LoVo (cell line): ENCODE measurements at regions not wholly inside any gene's neighbourhood (a gene's known extent, or its start where the extent isn't known, plus 50 kb on each side); places are given as distances from the start of the nearest gene placed in this dataset.
A peak's percentile ranks its signal among the peaks of the same experiment; 100 is the strongest.
"Not testable (repeated sequence)": the region's sequence is repeated elsewhere in the genome, so short reads cannot be mapped to it uniquely, and the experiment has no call there.

Source experiments
- DNase-seq: peaks from one replicate; pipeline ENCODE4 v3.0.0-alpha.2; 2016; ENCODE audit warnings: low spot score

DNA sequence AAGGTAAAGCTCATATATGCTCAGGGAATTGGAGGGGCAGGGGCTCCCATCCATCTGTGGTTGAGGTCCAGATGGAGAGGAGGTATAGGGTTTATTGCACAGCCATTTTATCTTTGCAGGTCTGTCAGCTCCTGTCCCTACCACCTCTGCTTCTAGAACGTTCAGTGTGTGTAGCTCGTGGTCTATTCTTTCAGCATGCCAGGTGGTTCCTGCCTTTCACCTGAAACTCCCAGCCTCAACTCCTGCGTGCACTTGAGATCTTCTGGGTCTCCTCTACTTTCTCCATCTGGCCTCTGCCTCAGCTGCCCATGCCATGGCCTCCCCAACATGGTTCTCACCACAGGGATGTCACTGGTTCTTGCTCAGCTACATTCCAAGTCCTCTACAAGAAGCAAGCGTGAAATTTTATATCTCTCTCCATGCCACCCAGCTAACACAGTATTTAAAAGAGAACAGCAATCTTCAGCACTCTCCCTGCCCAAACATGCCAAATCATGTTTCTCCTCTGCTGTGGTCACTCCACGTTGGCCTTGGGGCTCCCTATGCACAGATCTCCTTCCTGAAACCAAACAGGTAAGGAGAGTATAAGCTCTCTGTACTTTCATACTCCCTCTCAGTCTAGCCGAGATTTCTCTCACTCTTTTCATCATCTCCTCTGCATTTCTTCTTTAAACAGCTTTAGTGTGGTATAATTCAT lies 157.8 kb upstream of the TRPC6 start:
- no peak for DNase-seq

DNA sequence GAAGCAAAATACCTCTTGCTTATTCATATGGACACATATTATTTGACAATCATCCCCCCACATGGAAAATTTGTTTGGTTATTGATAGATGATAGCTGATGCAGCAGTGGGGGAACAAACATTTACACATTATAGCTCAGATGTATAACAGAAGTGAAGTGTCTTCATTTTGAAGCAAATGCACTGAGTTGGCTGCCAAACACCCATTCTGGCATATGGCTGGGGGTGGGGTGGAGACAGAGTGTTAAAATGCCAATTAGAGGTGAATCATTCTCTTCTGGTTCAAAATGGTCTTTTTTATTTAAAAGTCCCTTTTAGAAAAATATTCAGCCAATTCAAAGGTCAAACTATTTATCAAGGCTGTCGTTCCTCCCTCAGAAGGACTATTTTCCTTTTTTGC lies 157.3 kb upstream of the TRPC6 start:
- DNase-seq = no peak

DNA sequence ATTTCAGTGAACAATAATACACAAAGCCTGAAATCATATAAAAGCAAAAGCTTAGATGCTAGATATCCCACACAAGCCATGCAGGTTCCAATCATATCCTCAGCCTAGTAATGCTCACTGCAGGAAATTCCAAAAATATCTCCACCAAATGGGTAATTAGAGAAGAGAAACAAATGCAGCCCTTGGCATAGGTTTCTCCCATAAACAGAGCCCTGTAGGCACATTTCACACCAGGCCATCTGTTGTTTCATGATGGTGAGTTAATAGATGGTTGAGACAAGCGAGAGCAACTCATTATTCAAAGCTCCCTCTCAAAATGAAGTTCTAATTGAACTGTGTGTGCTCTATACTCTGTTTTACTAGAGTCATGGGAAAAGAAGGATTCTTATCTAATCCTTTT lies 154.6 kb upstream of the TRPC6 start:
- DNase-seq = no peak

DNA sequence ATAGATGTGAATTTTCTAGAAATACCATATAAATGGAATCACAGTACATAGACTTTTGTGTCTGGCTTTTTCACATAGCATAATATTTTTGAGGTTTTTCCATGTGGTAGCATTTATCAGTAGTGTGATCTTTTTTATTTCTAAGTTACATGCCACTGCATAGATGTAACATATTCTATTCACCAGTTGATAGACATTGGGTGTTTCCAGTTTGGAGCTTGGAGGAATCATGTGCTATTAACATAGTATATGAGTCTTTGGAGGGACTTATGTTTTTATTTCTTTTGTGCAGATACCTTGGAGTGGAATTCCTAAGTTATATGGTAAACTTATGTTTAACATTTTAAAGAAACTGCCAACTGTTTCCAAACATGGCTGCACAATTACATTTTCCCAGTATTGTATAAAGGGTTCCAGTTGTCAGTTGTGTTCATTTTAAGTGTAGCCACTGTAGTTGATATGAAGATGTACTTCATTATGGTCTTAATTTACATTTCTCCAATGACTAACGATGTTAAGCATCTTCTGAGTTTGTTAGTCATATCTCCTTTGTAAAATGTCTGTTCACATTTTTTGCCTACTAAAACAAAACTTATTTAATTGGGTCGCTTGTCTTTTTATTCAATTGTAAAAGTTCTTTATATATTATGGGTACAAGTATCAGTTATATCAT lies 145.7 kb upstream of the TRPC6 start:
- DNase-seq = no peak

DNA sequence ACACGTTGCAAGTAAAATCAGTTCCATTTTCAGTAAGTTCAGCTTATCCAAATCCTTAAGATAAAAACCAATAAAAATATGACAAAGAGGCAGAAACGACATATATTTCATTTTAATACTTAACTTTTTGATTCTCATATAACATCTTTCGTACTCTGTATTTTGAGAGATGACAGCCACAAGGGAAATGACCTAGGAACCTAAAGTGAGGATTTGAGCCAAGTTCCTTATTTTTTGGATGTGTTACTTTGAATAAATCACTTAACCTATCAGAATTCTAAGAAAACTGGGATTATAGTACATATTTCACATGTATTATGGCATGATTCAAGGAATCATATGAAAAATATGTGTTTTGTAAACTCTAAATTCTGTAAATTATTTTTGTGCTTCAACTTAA lies 143.6 kb upstream of the TRPC6 start:
- no peak for DNase-seq

DNA sequence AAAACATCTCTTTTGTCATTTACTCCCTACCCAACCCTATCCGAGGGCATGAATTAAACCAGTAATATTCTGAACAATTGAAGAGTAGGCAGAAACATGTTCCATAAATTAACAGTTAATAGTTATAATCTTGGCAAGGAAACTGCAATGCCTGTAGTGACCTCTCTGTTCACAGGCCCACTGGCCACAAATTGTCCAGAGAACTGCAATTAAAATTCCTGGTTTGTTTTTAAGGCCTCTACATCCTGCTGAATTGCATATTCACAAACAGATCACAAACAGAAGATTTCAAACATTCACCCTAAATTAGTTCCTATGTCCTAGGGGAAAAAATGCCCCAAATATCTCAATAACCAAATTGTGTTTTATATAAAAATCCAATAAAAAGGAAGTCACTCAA lies 143.2 kb upstream of the TRPC6 start:
- no peak for DNase-seq

DNA sequence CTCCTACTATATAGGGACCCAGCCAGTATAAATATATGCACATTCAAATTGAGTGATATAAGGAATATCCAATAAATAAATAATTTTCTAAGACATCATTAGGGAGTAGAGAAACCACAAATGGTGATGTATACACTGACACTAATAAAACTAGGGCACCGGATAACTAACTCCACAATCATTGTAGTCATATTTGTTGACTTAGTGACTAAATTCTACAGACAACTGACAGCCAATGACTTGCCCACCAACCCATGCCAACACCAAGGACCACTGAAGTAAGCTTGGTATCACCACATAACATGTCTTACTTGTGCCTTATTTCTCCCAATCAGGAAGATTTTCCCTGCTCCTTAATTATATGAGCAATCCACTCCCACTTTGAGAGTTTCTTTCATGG lies 139.6 kb upstream of the TRPC6 start:
- DNase-seq = no peak

DNA sequence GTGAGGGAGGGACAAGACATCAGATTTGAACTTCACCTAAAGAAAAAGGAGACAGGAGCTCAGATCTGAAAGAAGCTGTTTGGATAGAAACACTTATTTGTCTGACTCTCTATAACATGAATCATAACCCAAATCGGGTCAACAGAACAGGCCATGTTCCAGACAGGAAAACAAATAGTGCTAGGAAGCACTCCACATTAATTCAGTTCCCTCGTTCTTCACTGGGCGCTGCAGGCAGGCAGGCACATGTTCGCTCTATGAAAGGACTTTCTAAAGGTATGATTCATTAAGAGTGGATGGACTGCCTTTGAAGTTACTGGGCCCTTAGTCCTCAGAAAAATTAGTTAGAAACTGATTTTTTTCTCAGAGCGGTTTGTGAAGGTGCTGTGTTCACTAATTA lies 137.5 kb upstream of the TRPC6 start:
- DNase-seq = no peak

DNA sequence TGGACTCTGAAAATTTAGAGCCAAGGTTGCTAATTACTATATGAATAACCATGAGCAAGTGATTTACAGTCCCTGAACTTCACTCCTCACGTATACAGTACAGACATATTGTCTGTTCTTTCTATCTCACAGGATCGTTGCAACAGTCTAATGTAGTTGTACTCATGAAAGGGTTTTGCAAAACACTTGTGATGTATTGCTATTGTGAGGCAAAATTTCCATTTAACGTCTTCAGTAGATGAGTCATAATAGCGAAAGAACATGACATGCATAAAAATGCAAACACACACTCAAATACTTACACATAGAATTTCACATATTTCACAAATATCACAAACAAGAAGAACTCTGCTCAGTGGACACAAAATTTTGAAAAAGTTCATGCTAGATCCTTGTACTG lies 134.6 kb upstream of the TRPC6 start:
- no peak for DNase-seq

DNA sequence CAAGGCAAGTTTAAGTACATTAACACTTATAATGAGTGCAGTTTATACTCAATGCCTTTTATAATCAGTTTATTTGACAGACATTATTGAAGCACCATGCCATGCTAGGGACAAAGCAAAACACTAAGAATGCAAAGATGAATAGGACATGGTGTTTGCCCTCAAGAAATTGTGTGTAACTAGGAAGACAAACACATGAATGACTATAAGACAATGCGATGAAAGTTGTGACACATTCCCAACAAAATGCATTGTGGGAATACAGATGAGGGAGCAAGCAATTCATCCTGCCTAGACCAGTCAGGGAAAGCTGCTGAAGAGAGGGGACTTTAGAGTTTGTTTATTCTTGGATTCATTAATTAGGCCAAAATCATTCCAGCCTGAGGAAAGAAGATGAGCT lies 133.8 kb upstream of the TRPC6 start:
- no peak for DNase-seq

DNA sequence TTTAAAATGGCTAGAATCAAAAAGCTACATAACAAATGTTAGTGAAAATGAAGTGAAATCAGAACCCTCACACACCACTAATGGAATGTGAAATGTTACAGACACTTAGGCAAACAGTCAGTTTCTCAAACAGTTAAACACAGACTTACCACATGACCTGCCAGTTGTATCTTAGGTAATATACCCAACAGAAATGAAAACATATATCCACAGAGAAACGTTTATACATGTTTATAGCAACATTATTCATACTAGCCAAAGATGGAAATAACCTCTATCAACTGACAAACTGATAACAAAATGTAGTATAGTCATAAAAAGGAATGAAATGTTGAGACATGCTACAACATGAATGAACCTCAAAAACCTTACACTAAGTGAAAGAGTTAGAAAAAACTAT lies 131.5 kb upstream of the TRPC6 start:
- DNase-seq = no peak

DNA sequence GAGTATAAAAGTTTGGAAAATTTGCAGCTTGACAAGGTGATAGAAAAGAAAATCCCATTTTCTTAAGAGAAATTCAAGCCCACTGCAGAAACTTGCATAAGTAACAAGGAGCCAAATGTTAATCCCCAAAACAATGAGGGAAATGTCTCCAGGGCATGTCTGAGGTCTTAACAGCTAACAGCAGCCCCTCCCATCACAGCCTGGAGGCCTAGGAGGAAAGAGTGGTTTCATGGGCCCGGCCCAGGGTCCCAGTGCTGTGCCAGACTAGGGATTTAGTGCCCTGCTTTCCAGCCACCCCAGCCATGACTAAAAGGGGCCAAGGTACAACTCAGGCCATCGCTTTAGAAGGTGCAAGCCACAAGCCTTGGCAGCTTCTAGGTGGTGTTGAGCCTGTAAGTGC lies 123.7 kb upstream of the TRPC6 start:
- DNase-seq = no peak

DNA sequence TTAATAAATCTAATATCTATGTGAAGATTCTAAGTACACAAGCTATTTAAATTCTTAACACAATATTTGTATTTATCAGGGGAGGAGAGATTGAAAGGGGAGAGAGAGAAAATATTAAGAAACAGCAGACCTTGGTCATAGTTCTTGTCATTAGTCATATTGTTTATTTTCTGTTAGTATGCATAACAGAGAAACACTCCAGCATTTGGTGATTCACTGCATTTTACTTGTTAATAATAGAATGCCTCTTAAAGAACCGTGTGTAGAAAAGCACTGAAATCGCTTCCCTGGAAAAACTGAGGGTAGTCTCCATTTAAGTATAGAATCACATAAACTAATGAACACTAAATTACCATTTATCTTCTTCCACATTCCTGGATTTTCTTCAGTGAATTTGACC lies 122.7 kb upstream of the TRPC6 start:
- no peak for DNase-seq

DNA sequence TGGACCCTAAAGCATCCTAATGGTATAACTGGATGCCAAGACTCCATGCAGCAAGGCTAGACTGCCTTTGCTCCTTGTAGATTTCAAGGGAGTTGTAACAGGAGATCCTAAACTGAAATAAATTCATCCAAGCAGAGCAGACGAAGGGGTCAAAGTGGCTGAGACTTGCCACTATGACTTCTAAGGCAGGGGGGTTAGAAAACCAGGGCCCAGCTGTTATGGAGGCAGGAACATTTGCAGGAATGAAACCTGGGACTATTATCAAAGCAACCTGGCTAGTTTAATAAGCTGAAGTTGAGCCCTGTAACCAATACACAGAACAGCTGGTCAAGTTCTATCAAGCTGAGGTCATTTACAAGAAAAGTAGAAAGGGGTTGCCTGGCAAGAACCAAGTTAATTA lies 122.2 kb upstream of the TRPC6 start:
- DNase-seq = no peak

DNA sequence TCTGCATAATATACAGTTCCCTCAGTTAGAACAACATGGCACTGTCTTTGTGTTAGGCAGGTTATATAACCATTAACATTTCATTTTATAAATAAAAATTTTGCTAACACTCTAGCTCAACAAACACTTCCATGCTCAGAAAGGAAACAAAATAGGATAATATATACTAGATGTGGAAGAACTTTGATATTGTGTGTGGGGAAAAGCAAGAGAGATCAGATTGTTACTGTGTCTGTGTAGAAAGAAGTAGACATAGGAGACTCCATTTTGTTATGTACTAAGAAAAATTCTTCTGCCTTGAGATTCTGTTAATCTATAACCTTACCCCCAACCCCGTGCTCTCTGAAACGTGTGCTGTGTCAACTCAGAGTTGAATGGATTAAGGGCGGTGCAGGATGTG lies 111.1 kb upstream of the TRPC6 start:
- not testable (repeated sequence) for DNase-seq

DNA sequence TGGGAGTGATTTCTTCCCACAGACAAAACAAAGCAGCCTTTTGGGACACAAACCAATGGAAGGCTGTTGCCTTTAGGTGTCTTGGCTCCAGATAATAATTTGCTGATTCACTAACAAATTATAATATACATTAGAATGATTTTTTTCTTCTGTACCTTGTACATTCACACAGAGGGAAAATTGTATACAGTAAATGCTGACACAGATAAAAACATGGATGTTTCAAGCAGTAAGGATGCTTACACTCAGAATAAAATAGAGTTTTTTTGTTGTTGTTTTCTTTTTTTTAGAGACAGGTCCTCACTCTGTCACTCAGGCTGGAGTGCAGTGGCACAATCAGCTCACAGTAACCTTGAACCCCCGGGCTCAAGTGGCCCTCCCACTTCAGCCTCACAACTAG lies 109.2 kb upstream of the TRPC6 start:
- DNase-seq = no peak

DNA sequence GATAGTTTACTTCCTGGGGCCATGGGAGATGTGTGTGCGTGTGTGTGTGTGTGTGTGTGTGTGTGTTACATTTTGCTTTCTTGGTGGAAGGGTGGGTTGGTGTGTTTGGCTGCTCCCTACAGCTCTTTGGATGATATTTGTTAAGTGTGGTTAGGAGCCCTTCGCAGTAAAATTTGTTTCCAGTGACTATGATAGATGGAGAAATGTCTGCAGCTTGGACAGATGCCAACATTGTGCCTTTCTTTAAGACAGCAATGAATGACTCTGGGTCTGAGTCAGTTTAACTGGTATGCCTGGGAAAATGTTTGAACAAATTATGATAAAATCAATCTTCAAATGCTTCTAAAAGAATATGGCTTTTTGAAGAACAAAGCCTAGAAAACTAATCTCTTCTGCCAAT lies 102.7 kb upstream of the TRPC6 start:
- DNase-seq = peak; percentile 38

DNA sequence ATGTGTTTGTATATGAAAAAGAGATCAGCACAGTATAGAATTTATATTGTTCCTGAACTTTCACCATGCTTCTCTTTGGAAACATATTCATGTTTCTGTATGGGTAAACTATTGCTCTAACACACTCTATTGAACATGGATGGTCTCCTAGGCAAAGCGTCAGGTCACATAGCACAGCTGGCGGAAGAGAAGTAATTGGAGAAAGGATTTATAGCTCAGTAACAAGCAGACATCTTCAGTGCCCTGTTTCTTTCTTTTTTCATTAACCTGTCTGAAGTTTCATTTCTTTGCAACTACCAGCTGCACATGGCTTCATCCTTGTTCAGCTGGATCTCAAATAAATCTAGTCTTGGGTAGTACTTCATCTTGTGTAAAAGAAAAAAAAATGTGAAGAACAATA lies 84.4 kb upstream of the TRPC6 start:
- no peak for DNase-seq

DNA sequence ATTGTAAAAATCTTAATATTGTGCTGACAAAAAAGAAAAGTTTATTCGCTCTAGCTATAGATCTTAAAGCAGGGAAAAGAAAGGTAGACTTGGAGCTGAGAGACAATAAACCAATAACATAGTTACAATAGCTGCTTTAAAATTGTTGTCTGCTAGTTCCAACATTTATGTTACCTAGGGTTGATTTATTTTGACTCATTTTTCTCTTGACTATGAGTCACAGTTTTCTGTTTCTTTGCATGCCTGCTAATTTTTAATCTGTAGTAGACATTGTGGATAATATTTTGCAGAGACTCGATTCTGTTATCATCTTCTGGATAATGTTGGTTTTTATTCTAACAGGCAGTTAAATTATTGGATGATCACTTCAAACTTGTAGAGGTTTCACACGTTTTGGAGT lies 83.1 kb upstream of the TRPC6 start:
- DNase-seq = no peak

DNA sequence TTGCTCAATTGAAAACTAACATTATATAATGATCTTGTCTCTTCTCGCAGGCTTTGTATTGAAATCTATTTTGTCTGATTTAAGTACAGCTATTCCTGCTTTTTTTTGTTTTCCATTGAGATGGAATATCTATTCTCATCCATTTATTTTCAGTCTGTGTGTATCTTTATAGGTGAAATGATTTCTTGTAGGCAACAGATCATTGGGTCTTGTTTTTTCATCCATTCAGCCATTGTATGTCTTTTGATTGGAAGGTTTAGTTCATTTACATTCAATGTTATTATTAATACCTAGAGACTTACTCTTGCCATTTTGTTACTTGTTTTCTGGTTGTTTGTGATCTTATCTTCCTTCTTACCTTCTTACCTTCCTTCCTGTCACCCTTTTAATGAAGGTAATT lies 77.8 kb upstream of the TRPC6 start:
- no peak for DNase-seq
